SK-N-SH (cell line): ENCODE measurements at regions not wholly inside any gene's neighbourhood (a gene's known extent, or its start where the extent isn't known, plus 50 kb on each side); places are given as distances from the start of the nearest gene placed in this dataset.

Source experiments
- CTCF ChIA-PET: fragments of 300-600, 350-600 bp; formaldehyde crosslinking; extraction: SDS; loops from one replicate; lab custom pipeline; 2021; lab: Yijun Ruan, JAX
- POLR2A ChIA-PET: fragments of 350-600 bp; sonication (Branson Sonifier 250); formaldehyde crosslinking; extraction: SDS; loops from one replicate; lab custom pipeline; 2020; ENCODE audit warnings: antibody characterized with exemption, inconsistent platforms; lab: Yijun Ruan, JAX
- DNase-seq: peaks from one replicate; pipeline ENCODE4 v3.0.0; 2012
- H2AFZ ChIP-seq: fragments of 200-600 bp; sonication (generic); 2 replicates; pipeline ENCODE4 v1.8.1; 2016; ENCODE audit warnings: antibody characterized with exemption, mild to moderate bottlenecking, low read depth
- H3F3A ChIP-seq: fragments of 200-600 bp; sonication (generic); replicated peaks from 2 replicates; pipeline ENCODE3; 2016; ENCODE audit warnings: antibody characterized with exemption, mild to moderate bottlenecking; ENCODE audit not compliant: insufficient read depth
- H3K27ac ChIP-seq, 2 experiments: fragments of 200-500 bp in 1 of 2; fragments of 200-600 bp in 1 of 2; sonication (Bioruptor generic) in 1 of 2; sonication (generic), shearing (Covaris generic) in 1 of 2; 2 replicates each; pipeline versions ENCODE4 v1.5.1 to v1.6.1; 2014 to 2016; ENCODE audit warnings: low read depth in 2 of 2, inconsistent platforms in 1 of 2, low read length in 1 of 2, mild to moderate bottlenecking in 1 of 2, mixed read lengths in 1 of 2
- H3K27me3 ChIP-seq: fragments of 200-600 bp; sonication (generic), shearing (Covaris generic); 2 replicates; pipeline ENCODE4 v1.6.1; 2016; ENCODE audit warnings: mixed run types; ENCODE audit not compliant: insufficient read depth
- H3K36me3 ChIP-seq, 2 experiments: fragments of 200-500 bp in 1 of 2; fragments of 200-600 bp in 1 of 2; sonication (Bioruptor generic) in 1 of 2; sonication (generic) in 1 of 2; replicated peaks in 1 of 2; 2 replicates each; pipeline versions ENCODE3 to v1.5.1; 2014 to 2016; ENCODE audit warnings: low read length in 1 of 2, mild to moderate bottlenecking in 1 of 2; ENCODE audit not compliant: insufficient read depth in 2 of 2, control insufficient read depth in 1 of 2
- H3K4me1 ChIP-seq, 2 experiments: fragments of 200-500 bp in 1 of 2; fragments of 200-600 bp in 1 of 2; sonication (Bioruptor generic) in 1 of 2; sonication (generic), shearing (Covaris generic) in 1 of 2; 2 replicates each; pipeline versions ENCODE4 v1.5.1 to v1.6.1; 2014 to 2016; ENCODE audit warnings: low read depth in 1 of 2, low read length in 1 of 2, mixed run types in 1 of 2; ENCODE audit not compliant: insufficient read depth in 2 of 2, control insufficient read depth in 1 of 2
- H3K4me2 ChIP-seq: fragments of 200-600 bp; sonication (generic), shearing (Covaris generic); 2 replicates; pipeline ENCODE4 v1.6.1; 2017; ENCODE audit warnings: mixed run types
- H3K4me3 ChIP-seq, 2 experiments: fragments of 200-500 bp in 1 of 2; fragments of 200-600 bp in 1 of 2; sonication (Bioruptor generic) in 1 of 2; sonication (generic), shearing (Covaris generic) in 1 of 2; 2 replicates each; pipeline versions ENCODE4 v1.5.1 to v1.8.1; 2014 to 2016; ENCODE audit warnings: low read depth in 2 of 2, inconsistent platforms in 1 of 2, low read length in 1 of 2, mild to moderate bottlenecking in 1 of 2, mixed read lengths in 1 of 2, moderate library complexity in 1 of 2
- H3K79me2 ChIP-seq: fragments of 200-600 bp; sonication (generic); 2 replicates; pipeline ENCODE4 v1.8.1; 2017; ENCODE audit warnings: mild to moderate bottlenecking; ENCODE audit not compliant: insufficient read depth
- H3K9ac ChIP-seq: fragments of 200-600 bp; sonication (generic); 2 replicates; pipeline ENCODE4 v1.6.1; 2017; ENCODE audit warnings: mixed run types
- H3K9me2 ChIP-seq: fragments of 200-600 bp; sonication (generic); 2 replicates; pipeline ENCODE4 v1.6.1; 2017; ENCODE audit warnings: mixed run types
- H3K9me3 ChIP-seq: fragments of 200-600 bp; sonication (generic); 2 replicates; pipeline ENCODE4 v1.6.1; 2017; ENCODE audit warnings: mixed run types, mild to moderate bottlenecking, moderate library complexity
- H4K20me1 ChIP-seq: fragments of 200-600 bp; sonication (generic); 2 replicates; pipeline ENCODE4 v1.6.1; 2017; ENCODE audit warnings: mild to moderate bottlenecking, mixed run types; ENCODE audit not compliant: insufficient read depth
- CTCF ChIP-seq: fragments of 200-600 bp; sonication (generic); IDR thresholded peaks from 2 replicates; pipeline ENCODE4 v1.6.1; 2017; ENCODE audit warnings: antibody characterized with exemption, mild to moderate bottlenecking, moderate library complexity
- JUND ChIP-seq: IDR thresholded peaks from 2 replicates; pipeline ENCODE4 v1.4.0; 2012
- MXI1 ChIP-seq: IDR thresholded peaks from 2 replicates; pipeline ENCODE4 v1.6.1; 2012; ENCODE audit warnings: mild to moderate bottlenecking, low read depth, low read length, improper control_type of control experiment
- NRF1 ChIP-seq: IDR thresholded peaks from 2 replicates; pipeline ENCODE4 v1.6.1; 2012; ENCODE audit warnings: low read depth, mild to moderate bottlenecking, low read length
- RAD21 ChIP-seq: IDR thresholded peaks from 2 replicates; pipeline ENCODE4 v1.6.1; 2012; ENCODE audit warnings: mild to moderate bottlenecking, low read length
- REST ChIP-seq: IDR thresholded peaks from 2 replicates; pipeline ENCODE4 v1.6.1; 2012; ENCODE audit warnings: mild to moderate bottlenecking, low read depth, low read length, moderate library complexity
- RFX5 ChIP-seq: IDR thresholded peaks from 2 replicates; pipeline ENCODE4 v1.6.1; 2012; ENCODE audit warnings: mild to moderate bottlenecking, improper control_type of control experiment, low read length
- TAF1 ChIP-seq: IDR thresholded peaks from 2 replicates; pipeline ENCODE4 v1.6.1; 2012; ENCODE audit warnings: low read depth, mild to moderate bottlenecking, low read length, moderate library complexity, borderline replicate concordance
- TCF12 ChIP-seq: IDR thresholded peaks from 2 replicates; pipeline ENCODE4 v1.4.0; 2012
- USF1 ChIP-seq: IDR thresholded peaks from 2 replicates; pipeline ENCODE4 v1.4.0; 2012; ENCODE audit warnings: low read depth, borderline replicate concordance
- YY1 ChIP-seq: IDR thresholded peaks from 2 replicates; pipeline ENCODE4 v1.4.0; 2012; ENCODE audit warnings: low read depth, mild to moderate bottlenecking
- ZBTB33 ChIP-seq: IDR thresholded peaks from 2 replicates; pipeline ENCODE4 v1.4.0; 2012; ENCODE audit warnings: low read depth, borderline replicate concordance
- WGBS: methylation state at CpG from one replicate; pipeline ENCODE4 v1.1.6; 2017; ENCODE audit warnings: low lambda C conversion rate; 5-methylcytosine and 5-hydroxymethylcytosine counted together

GRCh38 chr7:131226514-131226865 lies 101.2 kb upstream of the MKLN1 start (continued):
- TF ChIP-seq REST: no peak
- no peak for TF ChIP-seq MXI1
- TF ChIP-seq USF1: no peak
- no peak for TF ChIP-seq JUND
- no peak for TF ChIP-seq CTCF
- TF ChIP-seq RAD21: no peak
- TF ChIP-seq, all 33 proteins: peak for 0

GRCh38 chr7:131231381-131232220 lies 96.1 kb upstream of the MKLN1 start:
- WGBS: 90% methylated on average over 10 of the region's 10 CpGs
- Histone ChIP-seq H3K9ac (no peak overlapping the region), H3K9me3 (no peaks in the 10 kb centered on the region), H3K27me3 (no peaks in the 10 kb centered on the region), H2AFZ (peak overlapping the region; percentile 24; the same call in 1 of the 2 replicates), H3K36me3 (no peaks in the 10 kb centered on the region), H3K27ac (no peak overlapping the region), H4K20me1 (no peaks in the 10 kb centered on the region)
- POLR2A ChIA-PET: no interaction called here
- TF ChIP-seq NRF1: no peak
- no peak for TF ChIP-seq TAF1
- no peak for TF ChIP-seq ZBTB33
- TF ChIP-seq TCF12: no peak
- TF ChIP-seq RFX5: no peak
- no peak for TF ChIP-seq YY1
- TF ChIP-seq, all 33 proteins: peak for 0
- no peak for DNase-seq
- H3K4me3 ChIP-seq: no peak overlapping the region
- CTCF ChIA-PET: no interaction called here
- no peaks in the 10 kb centered on the region for H3K9me2 ChIP-seq
- H3F3A ChIP-seq: peaks cover 26% of the 10 kb centered on the region
- no peaks in the 10 kb centered on the region for H3K79me2 ChIP-seq
- no peak overlapping the region for H3K4me2 ChIP-seq
- H3K4me1 ChIP-seq: peaks cover 8 to 24% of the 10 kb centered on the region in 2 experiments
